ENCODE measurements at regions not wholly inside any gene's neighbourhood (a gene's known extent, or its start where the extent isn't known, plus 50 kb on each side); places are given as distances from the start of the nearest gene placed in this dataset.

DNA sequence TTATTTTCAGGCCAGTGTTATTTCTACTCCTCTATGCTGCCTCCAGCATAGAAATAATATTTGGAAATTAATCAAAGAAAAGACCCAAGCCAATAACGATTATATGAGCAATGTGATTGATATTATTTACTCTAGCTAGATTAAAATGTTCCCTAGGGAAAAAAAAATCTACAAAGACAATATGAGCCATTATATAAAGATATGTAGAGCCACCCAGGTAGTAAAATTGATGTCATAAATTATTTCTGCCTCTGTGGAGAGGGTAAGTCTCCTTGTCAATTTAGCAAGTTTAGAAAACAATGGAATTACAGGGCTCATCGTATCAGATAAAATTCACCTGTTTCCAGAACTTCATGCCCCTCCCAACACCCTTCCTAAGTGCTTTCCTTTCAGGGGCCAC, 202.9 kb downstream of the RDH14 start:
- TF ChIP-seq, protein P1, sequence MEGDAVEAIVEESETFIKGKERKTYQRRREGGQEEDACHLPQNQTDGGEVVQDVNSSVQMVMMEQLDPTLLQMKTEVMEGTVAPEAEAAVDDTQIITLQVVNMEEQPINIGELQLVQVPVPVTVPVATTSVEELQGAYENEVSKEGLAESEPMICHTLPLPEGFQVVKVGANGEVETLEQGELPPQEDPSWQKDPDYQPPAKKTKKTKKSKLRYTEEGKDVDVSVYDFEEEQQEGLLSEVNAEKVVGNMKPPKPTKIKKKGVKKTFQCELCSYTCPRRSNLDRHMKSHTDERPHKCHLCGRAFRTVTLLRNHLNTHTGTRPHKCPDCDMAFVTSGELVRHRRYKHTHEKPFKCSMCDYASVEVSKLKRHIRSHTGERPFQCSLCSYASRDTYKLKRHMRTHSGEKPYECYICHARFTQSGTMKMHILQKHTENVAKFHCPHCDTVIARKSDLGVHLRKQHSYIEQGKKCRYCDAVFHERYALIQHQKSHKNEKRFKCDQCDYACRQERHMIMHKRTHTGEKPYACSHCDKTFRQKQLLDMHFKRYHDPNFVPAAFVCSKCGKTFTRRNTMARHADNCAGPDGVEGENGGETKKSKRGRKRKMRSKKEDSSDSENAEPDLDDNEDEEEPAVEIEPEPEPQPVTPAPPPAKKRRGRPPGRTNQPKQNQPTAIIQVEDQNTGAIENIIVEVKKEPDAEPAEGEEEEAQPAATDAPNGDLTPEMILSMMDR (IDR thresholded peaks at IDR 0.05; ENCODE audit: insufficient read depth, low read length, poor library complexity, severe bottlenecking) = no peak
- H3K27ac ChIP-seq (ENCODE audit: low read depth, low read length) = no peak overlapping the region
- no peaks in the 10 kb centered on the region for H3K36me3 ChIP-seq (ENCODE audit: low read length)
- H3K9me2 ChIP-seq (replicated peaks; ENCODE audit: insufficient read depth, low read length) = no peaks in the 10 kb centered on the region
- no peaks in the 10 kb centered on the region for H3K79me2 ChIP-seq (ENCODE audit: insufficient read depth, low read length)
- H3K27me3 ChIP-seq (ENCODE audit: low read length) = no peaks in the 10 kb centered on the region
- no peaks in the 10 kb centered on the region for H4K20me1 ChIP-seq (ENCODE audit: low read depth, low read length)
- no peaks in the 10 kb centered on the region for H3F3A ChIP-seq (ENCODE audit: insufficient read depth)
- no peak overlapping the region for H3K4me2 ChIP-seq (ENCODE audit: low read depth, low read length, poor library complexity, severe bottlenecking)
- H3K9me3 ChIP-seq (ENCODE audit: insufficient read depth, low read length) = no peaks in the 10 kb centered on the region
- H3K9ac ChIP-seq (ENCODE audit: low read length) = no peak overlapping the region
- H2AFZ ChIP-seq (ENCODE audit: low read depth, low read length, severe bottlenecking) = no peak overlapping the region
- H3K4me3 ChIP-seq (ENCODE audit: insufficient read depth, low read length, poor library complexity, severe bottlenecking) = no peak overlapping the region

- no peaks in the 10 kb centered on the region for H3F3A ChIP-seq (ENCODE audit: insufficient read depth)
- H3K36me3 ChIP-seq (ENCODE audit: low read length) = no peaks in the 10 kb centered on the region
- no peaks in the 10 kb centered on the region for H3K9me2 ChIP-seq (replicated peaks; ENCODE audit: insufficient read depth, low read length)
- H4K20me1 ChIP-seq (ENCODE audit: low read depth, low read length) = no peaks in the 10 kb centered on the region
- TF ChIP-seq EZH2phosphoT487 (conservative IDR thresholded peaks at IDR 0.05; ENCODE audit: low read length) = no peak
- TF ChIP-seq, protein P1 (IDR thresholded peaks at IDR 0.05; ENCODE audit: insufficient read depth, low read length, poor library complexity, severe bottlenecking) = no peak
- H3K4me2 ChIP-seq (ENCODE audit: low read depth, low read length, poor library complexity, severe bottlenecking) = no peak overlapping the region
- no peaks in the 10 kb centered on the region for H3K27me3 ChIP-seq (ENCODE audit: low read length)
- H3K4me3 ChIP-seq (ENCODE audit: insufficient read depth, low read length, poor library complexity, severe bottlenecking) = no peak overlapping the region
- no peaks in the 10 kb centered on the region for H3K9me3 ChIP-seq (ENCODE audit: insufficient read depth, low read length)
- H3K9ac ChIP-seq (ENCODE audit: low read length) = no peak overlapping the region
- no peaks in the 10 kb centered on the region for H3K79me2 ChIP-seq (ENCODE audit: insufficient read depth, low read length)
- H3K27ac ChIP-seq (ENCODE audit: low read depth, low read length) = no peak overlapping the region
- no peak overlapping the region for H2AFZ ChIP-seq (ENCODE audit: low read depth, low read length, severe bottlenecking)
Observed at GRCh38 chr2:18356676-18357075, 203.8 kb downstream of the RDH14 start.

DNA sequence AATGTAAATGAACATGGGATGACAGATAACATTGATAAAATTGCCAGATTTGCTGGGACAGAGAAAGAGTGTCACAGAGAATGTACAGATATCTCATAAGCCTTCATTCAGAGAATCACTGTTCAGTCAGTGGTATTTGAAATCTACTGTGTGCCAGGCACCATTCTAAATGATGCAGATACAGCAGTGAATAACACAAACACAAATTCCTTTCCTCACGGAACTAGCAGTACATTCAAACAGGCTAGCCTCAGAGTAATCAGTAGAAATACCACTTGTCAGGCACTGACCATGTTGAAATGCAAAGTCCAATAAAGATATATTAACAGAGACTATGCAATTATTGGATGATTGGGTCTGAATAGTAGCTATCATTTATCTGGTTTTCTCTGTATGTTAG, 211.0 kb downstream of the RDH14 start:
- TF ChIP-seq, protein P1 (IDR thresholded peaks at IDR 0.05; ENCODE audit: insufficient read depth, low read length, poor library complexity, severe bottlenecking) = no peak
- no peak for TF ChIP-seq EZH2phosphoT487 (conservative IDR thresholded peaks at IDR 0.05; ENCODE audit: low read length)
- no peaks in the 10 kb centered on the region for H3K27me3 ChIP-seq (ENCODE audit: low read length)
- no peak overlapping the region for H3K27ac ChIP-seq (ENCODE audit: low read depth, low read length)
- H3K4me3 ChIP-seq (ENCODE audit: insufficient read depth, low read length, poor library complexity, severe bottlenecking) = no peak overlapping the region
- no peaks in the 10 kb centered on the region for H3K9me2 ChIP-seq (replicated peaks; ENCODE audit: insufficient read depth, low read length)
- no peaks in the 10 kb centered on the region for H3K36me3 ChIP-seq (ENCODE audit: low read length)
- H3K4me2 ChIP-seq (ENCODE audit: low read depth, low read length, poor library complexity, severe bottlenecking) = no peak overlapping the region
- no peaks in the 10 kb centered on the region for H3F3A ChIP-seq (ENCODE audit: insufficient read depth)
- H2AFZ ChIP-seq (ENCODE audit: low read depth, low read length, severe bottlenecking) = no peak overlapping the region
- H3K9me3 ChIP-seq (ENCODE audit: insufficient read depth, low read length) = no peaks in the 10 kb centered on the region
- no peaks in the 10 kb centered on the region for H4K20me1 ChIP-seq (ENCODE audit: low read depth, low read length)
- no peak overlapping the region for H3K9ac ChIP-seq (ENCODE audit: low read length)
- no peaks in the 10 kb centered on the region for H3K79me2 ChIP-seq (ENCODE audit: insufficient read depth, low read length)

GRCh38 chr2:18346874-18347273, 213.6 kb downstream of the RDH14 start:
- Histone ChIP-seq H3F3A (ENCODE audit: insufficient read depth) (no peaks in the 10 kb centered on the region), H2AFZ (ENCODE audit: low read depth, low read length, severe bottlenecking) (no peak overlapping the region), H3K9me3 (ENCODE audit: insufficient read depth, low read length) (no peaks in the 10 kb centered on the region), H3K27me3 (ENCODE audit: low read length) (no peaks in the 10 kb centered on the region), H3K27ac (ENCODE audit: low read depth, low read length) (no peak overlapping the region), H3K9ac (ENCODE audit: low read length) (no peak overlapping the region), H3K79me2 (ENCODE audit: insufficient read depth, low read length) (no peaks in the 10 kb centered on the region), H3K9me2 (replicated peaks; ENCODE audit: insufficient read depth, low read length) (no peaks in the 10 kb centered on the region), H4K20me1 (ENCODE audit: low read depth, low read length) (no peaks in the 10 kb centered on the region), H3K4me3 (ENCODE audit: insufficient read depth, low read length, poor library complexity, severe bottlenecking) (no peak overlapping the region), H3K36me3 (ENCODE audit: low read length) (no peaks in the 10 kb centered on the region), H3K4me2 (ENCODE audit: low read depth, low read length, poor library complexity, severe bottlenecking) (no peak overlapping the region)
- TF ChIP-seq EZH2phosphoT487 (conservative IDR thresholded peaks at IDR 0.05; ENCODE audit: low read length) = no peak
- TF ChIP-seq, protein P1 (IDR thresholded peaks at IDR 0.05; ENCODE audit: insufficient read depth, low read length, poor library complexity, severe bottlenecking) = no peak
